ENCODE measurements at regions not wholly inside any gene's neighbourhood (a gene's known extent, or its start where the extent isn't known, plus 50 kb on each side); places are given as distances from the start of the nearest gene placed in this dataset.

DNA sequence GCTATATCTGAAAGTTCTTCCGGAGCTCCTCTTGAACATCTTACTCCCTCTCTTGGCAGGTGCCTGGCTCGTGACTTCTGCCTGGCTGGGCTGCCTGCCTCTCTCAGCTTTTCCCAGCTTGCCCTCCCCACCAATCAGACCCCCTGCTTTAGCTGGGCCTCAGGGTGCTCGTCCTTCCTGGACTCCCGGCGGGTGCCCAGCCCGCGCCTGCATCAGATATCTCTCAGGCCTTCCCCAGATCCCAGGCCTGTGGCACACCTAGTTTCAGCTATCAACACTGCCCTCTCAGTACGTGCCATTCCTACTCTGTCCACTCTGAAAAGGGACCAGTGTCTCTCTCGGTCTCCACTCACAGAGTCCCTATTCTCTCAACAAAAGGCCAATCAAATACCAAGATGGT is 96.5 kb upstream of the CLDN14 start (continued):
- TF ChIP-seq TEAD4 (IDR thresholded peaks at IDR 0.05; ENCODE audit: borderline replicate concordance, insufficient read depth) (no peak), RAD21 (IDR thresholded peaks at IDR 0.05; ENCODE audit: low read length) (no peak)
- TF ChIP-seq, protein P1, sequence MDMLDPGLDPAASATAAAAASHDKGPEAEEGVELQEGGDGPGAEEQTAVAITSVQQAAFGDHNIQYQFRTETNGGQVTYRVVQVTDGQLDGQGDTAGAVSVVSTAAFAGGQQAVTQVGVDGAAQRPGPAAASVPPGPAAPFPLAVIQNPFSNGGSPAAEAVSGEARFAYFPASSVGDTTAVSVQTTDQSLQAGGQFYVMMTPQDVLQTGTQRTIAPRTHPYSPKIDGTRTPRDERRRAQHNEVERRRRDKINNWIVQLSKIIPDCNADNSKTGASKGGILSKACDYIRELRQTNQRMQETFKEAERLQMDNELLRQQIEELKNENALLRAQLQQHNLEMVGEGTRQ (IDR thresholded peaks at IDR 0.05; ENCODE audit: borderline replicate concordance, low read depth, low read length), result no peak

DNA sequence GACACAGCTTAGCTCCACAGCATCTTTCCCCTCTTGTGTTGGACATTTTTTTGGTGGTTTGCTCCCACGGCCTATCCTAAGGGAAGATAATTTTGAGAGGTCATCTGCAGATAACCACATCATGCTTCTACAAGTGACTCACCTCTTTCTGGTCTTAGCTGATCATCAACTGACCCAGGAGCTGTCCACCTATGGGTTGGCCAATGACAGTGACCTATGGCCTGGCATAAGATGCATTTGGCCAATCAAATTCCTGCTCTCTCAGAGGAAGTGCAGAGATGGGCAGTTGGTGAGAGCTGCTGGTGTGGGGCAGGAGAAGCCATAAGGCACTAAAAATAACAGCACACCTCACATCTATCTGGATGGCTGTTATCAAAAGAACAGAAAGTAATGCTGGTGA is 100.0 kb upstream of the CLDN14 start:
- no peaks in the 10 kb centered on the region for H3K36me3 ChIP-seq (replicated peaks in 1 of 2; ENCODE audit: control insufficient read depth in 1 of 2, insufficient read depth in 2 of 2, low read length in 1 of 2)
- H3K79me2 ChIP-seq (ENCODE audit: insufficient read depth), result no peaks in the 10 kb centered on the region
- H3K4me1 ChIP-seq (ENCODE audit: control insufficient read depth in 1 of 2, insufficient read depth in 2 of 2, low read depth in 1 of 2, low read length in 1 of 2), result no peaks in the 10 kb centered on the region
- WGBS (ENCODE audit: low lambda C conversion rate), result 0% methylated on average over 1 of the region's 1 CpG
- H3K9ac ChIP-seq, result no peak overlapping the region
- CTCF ChIA-PET, result interaction anchor here (1.3 kb wide), 1 partner anchor 51 kb away, joined by 3 read pairs; no protein-coding TSS in a partner anchor
- no peak overlapping the region for H3K27ac ChIP-seq (ENCODE audit: low read depth in 2 of 2, low read length in 1 of 2)
- no peaks in the 10 kb centered on the region for H4K20me1 ChIP-seq (ENCODE audit: insufficient read depth)
- no peak overlapping the region for H3K4me2 ChIP-seq
- H3F3A ChIP-seq (replicated peaks; ENCODE audit: insufficient read depth), result no peaks in the 10 kb centered on the region
- no peak for TF ChIP-seq NRF1 (IDR thresholded peaks at IDR 0.05; ENCODE audit: low read depth, low read length)
- TF ChIP-seq GATA2 (CRISPR knock-in tag; IDR thresholded peaks at IDR 0.05), result no peak
- TF ChIP-seq, protein P2, sequence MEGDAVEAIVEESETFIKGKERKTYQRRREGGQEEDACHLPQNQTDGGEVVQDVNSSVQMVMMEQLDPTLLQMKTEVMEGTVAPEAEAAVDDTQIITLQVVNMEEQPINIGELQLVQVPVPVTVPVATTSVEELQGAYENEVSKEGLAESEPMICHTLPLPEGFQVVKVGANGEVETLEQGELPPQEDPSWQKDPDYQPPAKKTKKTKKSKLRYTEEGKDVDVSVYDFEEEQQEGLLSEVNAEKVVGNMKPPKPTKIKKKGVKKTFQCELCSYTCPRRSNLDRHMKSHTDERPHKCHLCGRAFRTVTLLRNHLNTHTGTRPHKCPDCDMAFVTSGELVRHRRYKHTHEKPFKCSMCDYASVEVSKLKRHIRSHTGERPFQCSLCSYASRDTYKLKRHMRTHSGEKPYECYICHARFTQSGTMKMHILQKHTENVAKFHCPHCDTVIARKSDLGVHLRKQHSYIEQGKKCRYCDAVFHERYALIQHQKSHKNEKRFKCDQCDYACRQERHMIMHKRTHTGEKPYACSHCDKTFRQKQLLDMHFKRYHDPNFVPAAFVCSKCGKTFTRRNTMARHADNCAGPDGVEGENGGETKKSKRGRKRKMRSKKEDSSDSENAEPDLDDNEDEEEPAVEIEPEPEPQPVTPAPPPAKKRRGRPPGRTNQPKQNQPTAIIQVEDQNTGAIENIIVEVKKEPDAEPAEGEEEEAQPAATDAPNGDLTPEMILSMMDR (IDR thresholded peaks at IDR 0.05), result no peak
- TF ChIP-seq RXRA (IDR thresholded peaks at IDR 0.05; ENCODE audit: borderline replicate concordance, low read depth), result no peak
- no peak for TF ChIP-seq RFX5 (IDR thresholded peaks at IDR 0.05; ENCODE audit: low read length)
- TF ChIP-seq, protein P3, sequence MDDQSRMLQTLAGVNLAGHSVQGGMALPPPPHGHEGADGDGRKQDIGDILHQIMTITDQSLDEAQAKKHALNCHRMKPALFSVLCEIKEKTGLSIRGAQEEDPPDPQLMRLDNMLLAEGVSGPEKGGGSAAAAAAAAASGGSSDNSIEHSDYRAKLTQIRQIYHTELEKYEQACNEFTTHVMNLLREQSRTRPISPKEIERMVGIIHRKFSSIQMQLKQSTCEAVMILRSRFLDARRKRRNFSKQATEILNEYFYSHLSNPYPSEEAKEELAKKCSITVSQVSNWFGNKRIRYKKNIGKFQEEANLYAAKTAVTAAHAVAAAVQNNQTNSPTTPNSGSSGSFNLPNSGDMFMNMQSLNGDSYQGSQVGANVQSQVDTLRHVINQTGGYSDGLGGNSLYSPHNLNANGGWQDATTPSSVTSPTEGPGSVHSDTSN (IDR thresholded peaks at IDR 0.05), result no peak
- TF ChIP-seq FOXJ3 (CRISPR knock-in tag; IDR thresholded peaks at IDR 0.05), result no peak
- no peak for TF ChIP-seq MXI1 (IDR thresholded peaks at IDR 0.05; ENCODE audit: low read depth, low read length)
- TF ChIP-seq, protein P1 (IDR thresholded peaks at IDR 0.05; ENCODE audit: borderline replicate concordance, low read depth, low read length), result no peak
- TF ChIP-seq JUND (IDR thresholded peaks at IDR 0.05), result no peak
- TF ChIP-seq EP300 (IDR thresholded peaks at IDR 0.05; ENCODE audit: borderline replicate concordance in 1 of 2, low read depth in 1 of 2, low read length in 1 of 2), result no peak
- no peak for TF ChIP-seq FOSL2 (IDR thresholded peaks at IDR 0.05; ENCODE audit: borderline replicate concordance, low read depth)
- no peak for TF ChIP-seq TEAD4 (IDR thresholded peaks at IDR 0.05; ENCODE audit: borderline replicate concordance, insufficient read depth)
- TF ChIP-seq RAD21 (IDR thresholded peaks at IDR 0.05; ENCODE audit: low read length), result no peak
- TF ChIP-seq, protein P4, sequence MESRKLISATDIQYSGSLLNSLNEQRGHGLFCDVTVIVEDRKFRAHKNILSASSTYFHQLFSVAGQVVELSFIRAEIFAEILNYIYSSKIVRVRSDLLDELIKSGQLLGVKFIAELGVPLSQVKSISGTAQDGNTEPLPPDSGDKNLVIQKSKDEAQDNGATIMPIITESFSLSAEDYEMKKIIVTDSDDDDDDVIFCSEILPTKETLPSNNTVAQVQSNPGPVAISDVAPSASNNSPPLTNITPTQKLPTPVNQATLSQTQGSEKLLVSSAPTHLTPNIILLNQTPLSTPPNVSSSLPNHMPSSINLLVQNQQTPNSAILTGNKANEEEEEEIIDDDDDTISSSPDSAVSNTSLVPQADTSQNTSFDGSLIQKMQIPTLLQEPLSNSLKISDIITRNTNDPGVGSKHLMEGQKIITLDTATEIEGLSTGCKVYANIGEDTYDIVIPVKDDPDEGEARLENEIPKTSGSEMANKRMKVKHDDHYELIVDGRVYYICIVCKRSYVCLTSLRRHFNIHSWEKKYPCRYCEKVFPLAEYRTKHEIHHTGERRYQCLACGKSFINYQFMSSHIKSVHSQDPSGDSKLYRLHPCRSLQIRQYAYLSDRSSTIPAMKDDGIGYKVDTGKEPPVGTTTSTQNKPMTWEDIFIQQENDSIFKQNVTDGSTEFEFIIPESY (IDR thresholded peaks at IDR 0.05; ENCODE audit: borderline replicate concordance, low read depth), result no peak
- TF ChIP-seq, protein P5, sequence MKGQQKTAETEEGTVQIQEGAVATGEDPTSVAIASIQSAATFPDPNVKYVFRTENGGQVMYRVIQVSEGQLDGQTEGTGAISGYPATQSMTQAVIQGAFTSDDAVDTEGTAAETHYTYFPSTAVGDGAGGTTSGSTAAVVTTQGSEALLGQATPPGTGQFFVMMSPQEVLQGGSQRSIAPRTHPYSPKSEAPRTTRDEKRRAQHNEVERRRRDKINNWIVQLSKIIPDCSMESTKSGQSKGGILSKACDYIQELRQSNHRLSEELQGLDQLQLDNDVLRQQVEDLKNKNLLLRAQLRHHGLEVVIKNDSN (IDR thresholded peaks at IDR 0.05; ENCODE audit: borderline replicate concordance, low read depth), result no peak
- TF ChIP-seq CHD2 (IDR thresholded peaks at IDR 0.05; ENCODE audit: low read length, partially characterized antibody), result no peak
- TF ChIP-seq POLR2AphosphoS5 (IDR thresholded peaks at IDR 0.05; ENCODE audit: low read depth, low read length), result no peak
- no peaks in the 10 kb centered on the region for H3K9me3 ChIP-seq
- POLR2A ChIA-PET, result no interaction called here
- no peaks in the 10 kb centered on the region for H3K9me2 ChIP-seq
- H3K27me3 ChIP-seq (ENCODE audit: insufficient read depth), result peaks cover 63% of the 10 kb centered on the region
- H3K4me3 ChIP-seq (ENCODE audit: low read depth in 2 of 2, low read length in 1 of 2), result no peak overlapping the region
- no peak overlapping the region for H2AFZ ChIP-seq (ENCODE audit: low read depth)
- DNase-seq, result no peak
